Right lobe of liver (tissue), 6 donors: ENCODE measurements at regions not wholly inside any gene's neighbourhood (a gene's known extent, or its start where the extent isn't known, plus 50 kb on each side); places are given as distances from the start of the nearest gene placed in this dataset.

Source experiments
- ATAC-seq, 4 donors: fragments of 200-7000 bp; cut with Tn5 transposase; one replicate each; pipeline ENCODE4 v1.9.1; 2020; ENCODE audit warnings: mild to moderate bottlenecking in 4 of 4, moderate library complexity in 4 of 4
- DNase-seq, 3 donors: peaks; one replicate each; pipeline ENCODE4 v3.0.0-alpha.2; 2020
- H3K27ac ChIP-seq, 3 donors: fragments of 200-600 bp; one replicate each; pipeline ENCODE4 v1.8.0; 2022
- H3K27me3 ChIP-seq, 2 donors: fragments of 200-600 bp; one replicate each; pipeline ENCODE4 v1.8.0; 2022
- H3K36me3 ChIP-seq, 4 donors: fragments of 200-600 bp; sonication (generic) in 1 of 4; one replicate each; pipeline versions ENCODE4 v1.5.1 to v1.8.0; 2017 to 2022; ENCODE audit warnings: control low read depth in 1 of 4
- H3K4me1 ChIP-seq, 4 donors: fragments of 200-600 bp; sonication (generic) in 1 of 4; one replicate each; pipeline versions ENCODE4 v1.5.1 to v1.8.0; 2017 to 2022; ENCODE audit warnings: control low read depth in 1 of 4
- H3K4me3 ChIP-seq, 3 donors: fragments of 200-600 bp; one replicate each; pipeline ENCODE4 v1.8.0; 2022
- H3K9me3 ChIP-seq, 4 donors: fragments of 200-600 bp; sonication (generic) in 1 of 4; one replicate each; pipeline versions ENCODE4 v1.5.1 to v1.8.0; 2017 to 2022; ENCODE audit warnings: control low read depth in 1 of 4
- CTCF ChIP-seq, 4 donors: fragments of 200-600 bp in 3 of 4; fragments of 450-650 bp in 1 of 4; IDR thresholded peaks; one replicate each; pipeline versions ENCODE4 v1.5.1 to v1.8.0; 2016 to 2022; ENCODE audit warnings: antibody characterized with exemption in 4 of 4, mild to moderate bottlenecking in 2 of 4
- POLR2A ChIP-seq: fragments of 450-650 bp; IDR thresholded peaks from one replicate; pipeline ENCODE4 v1.6.1; 2017; ENCODE audit warnings: antibody characterized with exemption, mild to moderate bottlenecking
- WGBS: methylation state at CpG from one replicate; pipeline ENCODE4 v1.1.6; 2018; ENCODE audit warnings: low coverage, low lambda C conversion rate; ENCODE audit not compliant: insufficient coverage; ENCODE audit errors: missing lambda C conversion rate; 5-methylcytosine and 5-hydroxymethylcytosine counted together
- intact Hi-C, 2 donors: fragments of 100-400 bp; cut with DNase I; formaldehyde crosslinking; loops; one replicate each; pipeline versions ENCODE4 v1.11.2 to v1.14.1; 2022
- donor health status: DM: no; HTN: yes; CAD: no.
- donor health status: DM: no; HTN: no; CAD: no.
- donor health status: DM: no; HTN: no; CAD: no.
- donor health status: DM: no; HTN: yes; CAD: no.
- donor health status: DM: no; HTN: yes; CAD: no.

- Histone ChIP-seq H3K9me3 (peaks cover 0 to 3% (median under 1%) of the 10 kb centered on the region in 4 donors), H3K27me3 (no peaks in the 10 kb centered on the region), H3K36me3 (no peaks in the 10 kb centered on the region), H3K4me3 (no peak overlapping the region), H3K4me1 (no peaks in the 10 kb centered on the region), H3K27ac (no peak overlapping the region)
- intact Hi-C loops = no loop called here
- TF ChIP-seq CTCF (IDR thresholded peaks at IDR 0.05) = no peak
- DNase-seq (no peak), ATAC-seq (peak in 1 of 4 donors; percentile 35)
- WGBS = 41% methylated on average over 2 of the region's 2 CpGs
Measured at GRCh38 chr2:187157046-187157445, 291.0 kb downstream of the CALCRL start.

GRCh38 chr2:187155476-187155875 lies 292.6 kb downstream of the CALCRL start:
- TF ChIP-seq CTCF (IDR thresholded peaks at IDR 0.05) (no peak), POLR2A (no peak)
- Histone ChIP-seq H3K9me3 (peaks cover 0 to 3% (median under 1%) of the 10 kb centered on the region in 4 donors), H3K27me3 (no peaks in the 10 kb centered on the region), H3K4me3 (no peak overlapping the region), H3K36me3 (no peaks in the 10 kb centered on the region), H3K27ac (no peak overlapping the region), H3K4me1 (no peaks in the 10 kb centered on the region)
- intact Hi-C loops = no loop called here
- no peak for ATAC-seq
- no peak for DNase-seq
- WGBS = 40% methylated on average over 1 of the region's 1 CpG

GRCh38 chr2:187150670-187151069 lies 297.4 kb downstream of the CALCRL start:
- WGBS = 33% methylated on average over 3 of the region's 3 CpGs
- Histone ChIP-seq H3K27ac (no peak overlapping the region), H3K4me3 (no peak overlapping the region), H3K4me1 (no peaks in the 10 kb centered on the region), H3K36me3 (no peaks in the 10 kb centered on the region), H3K27me3 (no peaks in the 10 kb centered on the region), H3K9me3 (peaks cover 0 to 3% (median 0%) of the 10 kb centered on the region in 4 donors)
- intact Hi-C loops = no loop called here
- DNase-seq = no peak
- no peak for ATAC-seq
- TF ChIP-seq POLR2A = no peak
- no peak for TF ChIP-seq CTCF (IDR thresholded peaks at IDR 0.05)

GRCh38 chr2:187148059-187148714 lies 299.2 kb upstream of the ZSWIM2 start:
- intact Hi-C loops = no loop called here
- H3K36me3 ChIP-seq = no peaks in the 10 kb centered on the region
- no peaks in the 10 kb centered on the region for H3K9me3 ChIP-seq
- no peak for ATAC-seq
- no peaks in the 10 kb centered on the region for H3K27me3 ChIP-seq
- 80% methylated on average over 2 of the region's 2 CpGs for WGBS
- H3K4me3 ChIP-seq = no peak overlapping the region
- DNase-seq = no peak
- H3K4me1 ChIP-seq = no peaks in the 10 kb centered on the region
- TF ChIP-seq POLR2A = no peak
- no peak for TF ChIP-seq CTCF (IDR thresholded peaks at IDR 0.05)
- H3K27ac ChIP-seq = no peak overlapping the region

GRCh38 chr2:187143537-187143936 lies 294.6 kb upstream of the ZSWIM2 start:
- WGBS = 43% methylated on average over 3 of the region's 3 CpGs
- TF ChIP-seq CTCF (IDR thresholded peaks at IDR 0.05) = no peak
- no peak for TF ChIP-seq POLR2A
- no peak for ATAC-seq

More at GRCh38 chr2:187143537-187143936, 294.6 kb upstream of the ZSWIM2 start:
- Histone ChIP-seq H3K36me3 (no peaks in the 10 kb centered on the region), H3K27ac (no peak overlapping the region), H3K9me3 (no peaks in the 10 kb centered on the region), H3K4me3 (no peak overlapping the region), H3K27me3 (no peaks in the 10 kb centered on the region), H3K4me1 (no peaks in the 10 kb centered on the region)
- intact Hi-C loops = no loop called here
- no peak for DNase-seq
